ENCODE measurements at regions not wholly inside any gene's neighbourhood (a gene's known extent, or its start where the extent isn't known, plus 50 kb on each side); places are given as distances from the start of the nearest gene placed in this dataset.

GRCh38 chr5:158179271-158179670 lies 320.3 kb upstream of the CLINT1 start:
- DNase-seq (no peak), ATAC-seq (no peak)
- no peak for TF ChIP-seq CTCF (IDR thresholded peaks at IDR 0.05)
- intact Hi-C loops (cut with DNase I): loop anchor here in 8 of 10 donors (5.0 to 10.0 kb wide), 10 partner anchors 233 to 953 kb away; no protein-coding TSS in a partner anchor
- 87 to 93% methylated on average over 7 of the region's 7 CpGs for WGBS, 2 donors
- Histone ChIP-seq H3K27ac (no peak overlapping the region), H3K4me3 (no peak overlapping the region), H3K27me3 (no peaks in the 10 kb centered on the region), H3K36me3 (no peaks in the 10 kb centered on the region), H3K9me3 (no peaks in the 10 kb centered on the region), H3K4me1 (peaks cover 0 to 27% (median 14%) of the 10 kb centered on the region in 9 donors)

GRCh38 chr5:158178535-158178934 lies 319.6 kb upstream of the CLINT1 start:
- Histone ChIP-seq H3K4me1 (peaks cover 0 to 27% (median 14%) of the 10 kb centered on the region in 9 donors), H3K27ac (peak overlapping the region in 2 of 10 donors; percentile 6 to 28), H3K9me3 (no peaks in the 10 kb centered on the region), H3K36me3 (no peaks in the 10 kb centered on the region), H3K27me3 (no peaks in the 10 kb centered on the region), H3K4me3 (no peak overlapping the region)
- intact Hi-C loops (cut with DNase I): loop anchor here in 8 of 10 donors (5.0 to 10.0 kb wide), 10 partner anchors 234 to 954 kb away; no protein-coding TSS in a partner anchor
- ATAC-seq: no peak
- no peak for TF ChIP-seq CTCF (IDR thresholded peaks at IDR 0.05)
- no peak for DNase-seq
- 70 to 77% methylated on average over 6 of the region's 6 CpGs for WGBS, 2 donors

- Histone ChIP-seq H3K27ac (peak overlapping the region in 2 of 10 donors; percentile 69), H3K27me3 (no peaks in the 10 kb centered on the region), H3K9me3 (no peaks in the 10 kb centered on the region), H3K36me3 (no peaks in the 10 kb centered on the region), H3K4me1 (peaks cover 0 to 27% (median 14%) of the 10 kb centered on the region in 9 donors), H3K4me3 (no peak overlapping the region)
- ATAC-seq: no peak
- peak in 1 of 9 donors; percentile 17 for TF ChIP-seq CTCF (IDR thresholded peaks at IDR 0.05)
- intact Hi-C loops (cut with DNase I): loop anchor here in 8 of 10 donors (2.0 to 10.0 kb wide), 11 partner anchors 235 to 955 kb away; no protein-coding TSS in a partner anchor
- DNase-seq: no peak
Observed at GRCh38 chr5:158177146-158177545, 318.2 kb upstream of the CLINT1 start.

- WGBS, 2 donors: 63 to 69% methylated on average over 6 of the region's 6 CpGs
- no peak for DNase-seq
- H3K9me3 ChIP-seq: no peaks in the 10 kb centered on the region
- H3K27me3 ChIP-seq: no peaks in the 10 kb centered on the region
- H3K4me1 ChIP-seq: peaks cover 0 to 27% (median 14%) of the 10 kb centered on the region in 9 donors
- no peaks in the 10 kb centered on the region for H3K36me3 ChIP-seq
- ATAC-seq: peak in 5 of 8 donors; percentile 19 to 45 (median 38)
- intact Hi-C loops (cut with DNase I): loop anchor here (1.0 to 10.0 kb wide), 16 partner anchors 236 to 957 kb away; no protein-coding TSS in a partner anchor
- no peak for TF ChIP-seq CTCF (IDR thresholded peaks at IDR 0.05)
- peak overlapping the region in 9 of 10 donors; percentile 4 to 80 (median 69) for H3K27ac ChIP-seq
- no peak overlapping the region for H3K4me3 ChIP-seq
Observed at GRCh38 chr5:158175934-158176481, 317.1 kb upstream of the CLINT1 start.
